Neural progenitor cell (in vitro differentiated cells): ENCODE measurements at regions not wholly inside any gene's neighbourhood (a gene's known extent, or its start where the extent isn't known, plus 50 kb on each side); places are given as distances from the start of the nearest gene placed in this dataset.

Source experiments
- EZH2 ChIP-seq: fragments of 200-600 bp; sonication (generic); IDR thresholded peaks from 2 replicates; pipeline ENCODE4 v1.6.1; 2017; ENCODE audit warnings: antibody characterized with exemption, mild to moderate bottlenecking, moderate library complexity
- TF ChIP-seq, protein P1 (sequence below): fragments of 200-600 bp; sonication (generic); IDR thresholded peaks from 2 replicates; pipeline ENCODE4 v1.5.1; 2017; ENCODE audit warnings: antibody characterized with exemption, mild to moderate bottlenecking

- TF ChIP-seq, protein P1, sequence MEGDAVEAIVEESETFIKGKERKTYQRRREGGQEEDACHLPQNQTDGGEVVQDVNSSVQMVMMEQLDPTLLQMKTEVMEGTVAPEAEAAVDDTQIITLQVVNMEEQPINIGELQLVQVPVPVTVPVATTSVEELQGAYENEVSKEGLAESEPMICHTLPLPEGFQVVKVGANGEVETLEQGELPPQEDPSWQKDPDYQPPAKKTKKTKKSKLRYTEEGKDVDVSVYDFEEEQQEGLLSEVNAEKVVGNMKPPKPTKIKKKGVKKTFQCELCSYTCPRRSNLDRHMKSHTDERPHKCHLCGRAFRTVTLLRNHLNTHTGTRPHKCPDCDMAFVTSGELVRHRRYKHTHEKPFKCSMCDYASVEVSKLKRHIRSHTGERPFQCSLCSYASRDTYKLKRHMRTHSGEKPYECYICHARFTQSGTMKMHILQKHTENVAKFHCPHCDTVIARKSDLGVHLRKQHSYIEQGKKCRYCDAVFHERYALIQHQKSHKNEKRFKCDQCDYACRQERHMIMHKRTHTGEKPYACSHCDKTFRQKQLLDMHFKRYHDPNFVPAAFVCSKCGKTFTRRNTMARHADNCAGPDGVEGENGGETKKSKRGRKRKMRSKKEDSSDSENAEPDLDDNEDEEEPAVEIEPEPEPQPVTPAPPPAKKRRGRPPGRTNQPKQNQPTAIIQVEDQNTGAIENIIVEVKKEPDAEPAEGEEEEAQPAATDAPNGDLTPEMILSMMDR: no peak
- no peak for TF ChIP-seq EZH2
Observed at GRCh38 chr7:42685911-42686310, 226.0 kb downstream of the C7orf25 start.
